ENCODE measurements at regions not wholly inside any gene's neighbourhood (a gene's known extent, or its start where the extent isn't known, plus 50 kb on each side); places are given as distances from the start of the nearest gene placed in this dataset.

- DNase-seq (ENCODE audit: low read depth in 2 of 3, low spot score in 2 of 3), result no peak
Observed at GRCh38 chr2:176466918-176467452, 197.7 kb downstream of the MTX2 start.

DNA sequence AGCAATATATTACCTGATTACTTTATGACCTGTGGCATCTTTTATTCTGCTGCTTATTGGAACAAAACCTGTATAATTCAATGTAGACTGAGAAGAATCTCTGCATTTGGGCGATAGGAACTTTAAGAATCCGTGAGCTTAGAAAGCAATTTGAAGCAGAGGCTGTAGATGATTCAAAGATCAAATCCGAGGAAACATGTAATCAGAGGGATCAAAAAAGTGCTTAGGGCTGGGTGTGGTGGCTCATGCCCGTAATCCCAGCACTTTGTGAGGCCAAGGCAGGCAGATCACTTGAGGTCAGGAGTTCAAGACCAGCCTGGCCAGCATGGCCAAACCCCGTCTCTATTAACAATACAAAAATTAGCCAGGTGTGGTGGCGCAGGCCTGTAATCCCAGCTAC lies 198.4 kb downstream of the MTX2 start:
- no peak for DNase-seq (ENCODE audit: low read depth in 2 of 3, low spot score in 2 of 3)

- DNase-seq (ENCODE audit: low read depth in 2 of 3, low spot score in 2 of 3), result no peak
Observed at GRCh38 chr2:176468457-176469113, 199.3 kb downstream of the MTX2 start.

DNA sequence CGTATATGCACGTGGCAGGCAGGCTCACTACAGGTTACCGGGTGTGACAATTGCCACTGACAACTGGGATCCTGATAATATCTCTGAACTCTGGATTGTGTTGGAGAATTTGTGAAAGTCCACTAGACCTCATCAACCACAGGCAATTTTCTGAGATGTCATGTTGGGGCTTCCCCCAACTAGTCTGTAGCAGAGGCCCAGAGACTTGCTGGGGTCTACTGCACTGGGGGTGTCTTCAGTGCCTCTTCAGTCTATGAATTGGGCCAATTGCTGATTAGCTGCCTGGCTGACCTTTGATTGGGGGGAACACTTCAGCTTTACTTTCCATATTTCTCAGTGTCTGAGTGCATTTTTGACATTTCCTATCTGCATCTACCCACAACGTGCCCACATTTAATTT lies 201.5 kb downstream of the MTX2 start:
- no peak for DNase-seq (ENCODE audit: low read depth in 2 of 3, low spot score in 2 of 3)

DNA sequence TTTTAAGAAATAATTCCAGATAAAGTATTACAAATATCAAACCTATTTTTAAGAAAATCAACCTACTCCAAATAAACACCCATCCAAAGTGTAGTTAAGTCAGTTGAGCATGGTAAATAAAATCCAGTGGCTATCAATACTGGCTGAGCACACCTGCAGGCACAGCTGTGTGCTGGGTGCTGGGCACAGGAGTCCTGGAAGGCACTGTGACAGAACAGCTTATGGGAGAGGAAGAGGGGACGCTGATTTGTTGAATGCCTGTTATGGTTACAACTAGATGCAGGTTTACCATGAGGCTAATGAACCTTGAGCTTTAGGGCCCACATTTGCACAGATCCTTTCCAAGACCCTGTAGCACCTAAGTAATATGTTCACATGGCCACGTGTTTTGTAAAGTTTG lies 202.7 kb downstream of the MTX2 start:
- no peak for DNase-seq (ENCODE audit: low read depth in 2 of 3, low spot score in 2 of 3)

DNA sequence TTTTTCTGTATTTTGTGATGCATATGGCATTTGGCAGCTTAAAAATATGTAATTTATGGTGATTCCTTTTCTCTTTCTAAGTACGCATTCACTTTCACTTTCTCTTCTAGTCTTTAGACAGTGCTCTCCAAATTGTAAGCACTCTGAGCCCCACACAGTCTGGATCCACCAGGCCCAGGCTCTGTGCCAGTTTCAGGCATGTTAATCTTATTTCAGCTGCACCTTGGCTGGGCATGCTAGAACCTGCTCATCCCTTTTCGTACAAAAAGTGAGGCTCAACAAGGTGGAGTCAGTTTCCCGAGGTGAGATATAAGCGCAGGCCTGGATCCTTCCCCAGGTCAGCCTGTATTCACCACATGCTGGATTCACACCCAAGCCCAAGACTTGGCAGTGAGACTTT lies 203.9 kb downstream of the MTX2 start:
- DNase-seq (ENCODE audit: low read depth in 2 of 3, low spot score in 2 of 3), result peak in 1 of 3 donors; percentile 43

GRCh38 chr2:176473851-176474250 lies 204.6 kb downstream of the MTX2 start:
- no peak for DNase-seq (ENCODE audit: low read depth in 2 of 3, low spot score in 2 of 3)

DNA sequence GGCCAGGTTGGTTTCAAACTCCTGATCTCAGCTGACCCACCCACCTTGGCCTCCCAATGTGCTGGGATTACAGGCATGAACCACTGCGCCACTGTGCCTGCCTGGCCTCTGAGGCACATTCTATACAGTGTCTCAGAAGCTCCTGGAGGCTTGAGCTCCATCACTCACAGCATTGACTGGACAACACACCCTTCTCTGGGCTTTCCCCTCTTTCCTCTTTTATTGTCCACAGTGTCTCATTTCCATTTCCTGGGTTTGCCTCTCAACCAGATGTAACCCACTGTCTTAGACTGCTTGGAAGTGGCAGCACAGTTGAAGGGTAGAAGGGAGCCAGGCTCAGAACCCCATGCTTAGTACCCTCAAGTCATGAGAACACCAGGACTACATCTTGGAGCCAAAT lies 208.1 kb downstream of the MTX2 start:
- no peak for DNase-seq (ENCODE audit: low read depth in 2 of 3, low spot score in 2 of 3)

DNA sequence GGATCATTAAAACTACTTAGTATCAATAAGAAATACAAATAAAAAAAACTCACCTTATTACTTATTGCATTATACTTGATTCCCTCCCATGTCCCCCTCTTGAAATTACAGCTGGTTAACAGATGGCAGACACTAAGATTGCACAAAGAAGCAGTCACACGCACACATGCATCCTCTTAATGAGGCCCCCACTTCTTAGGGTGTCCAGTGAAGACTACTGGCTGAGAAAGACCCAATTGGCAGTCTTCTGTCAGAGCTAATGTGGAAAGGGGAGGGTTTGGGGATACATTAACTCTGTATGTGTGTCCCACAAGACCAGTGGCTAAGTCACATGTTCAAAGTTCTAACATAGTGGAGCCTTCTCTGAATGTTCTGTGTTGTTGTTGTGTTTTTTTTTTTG lies 210.7 kb downstream of the MTX2 start:
- no peak for DNase-seq (ENCODE audit: low read depth in 2 of 3, low spot score in 2 of 3)

GRCh38 chr2:176482107-176482506 lies 212.9 kb downstream of the MTX2 start:
- no peak for DNase-seq (ENCODE audit: low read depth in 2 of 3, low spot score in 2 of 3)

DNA sequence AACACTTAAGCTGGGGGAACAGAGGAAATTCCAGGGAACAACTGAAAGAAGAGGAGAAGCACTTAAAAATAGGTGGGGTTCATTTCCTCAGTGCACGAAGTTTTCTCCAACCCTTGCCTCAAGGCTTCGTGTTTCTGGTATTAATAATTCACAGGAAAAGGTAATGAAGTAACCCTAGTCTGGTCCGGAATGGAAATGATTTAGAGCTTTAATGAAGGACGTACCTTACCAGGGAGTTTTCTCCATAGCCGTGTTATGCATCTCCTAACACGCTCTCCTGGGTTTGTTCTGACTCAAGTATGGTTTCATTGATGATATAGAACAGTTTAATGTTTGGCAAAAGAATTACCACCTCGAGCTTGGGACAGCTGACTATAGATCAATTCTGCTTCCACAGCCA lies 214.2 kb downstream of the MTX2 start:
- no peak for DNase-seq (ENCODE audit: low read depth in 2 of 3, low spot score in 2 of 3)

GRCh38 chr2:176483901-176484568 lies 214.8 kb downstream of the MTX2 start:
- DNase-seq (ENCODE audit: low read depth in 2 of 3, low spot score in 2 of 3), result no peak

DNA sequence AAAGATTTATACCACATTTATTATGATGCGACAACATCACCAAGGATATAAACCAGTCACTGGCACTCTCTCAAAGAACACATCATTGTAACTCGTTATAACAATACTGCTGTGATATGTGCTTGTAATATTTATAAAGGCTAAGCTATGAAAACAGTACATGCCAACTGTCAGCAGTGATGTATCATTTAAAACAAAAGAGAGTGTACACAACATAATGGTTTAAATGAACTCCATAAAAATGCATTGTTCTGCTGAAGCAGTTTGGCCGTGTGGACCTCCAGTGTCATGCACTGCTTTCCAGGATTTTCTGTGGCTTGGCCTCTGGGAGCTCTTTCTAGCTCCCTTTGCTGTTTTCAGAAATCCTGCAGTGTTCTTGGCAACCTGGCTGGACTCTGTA lies 215.6 kb downstream of the MTX2 start:
- no peak for DNase-seq (ENCODE audit: low read depth in 2 of 3, low spot score in 2 of 3)

- DNase-seq (ENCODE audit: low read depth in 2 of 3, low spot score in 2 of 3), result no peak
Observed at GRCh38 chr2:176488431-176488830, 219.2 kb downstream of the MTX2 start.

- DNase-seq (ENCODE audit: low read depth in 2 of 3, low spot score in 2 of 3), result no peak
Observed at GRCh38 chr2:176490061-176490861, 221.0 kb downstream of the MTX2 start.

DNA sequence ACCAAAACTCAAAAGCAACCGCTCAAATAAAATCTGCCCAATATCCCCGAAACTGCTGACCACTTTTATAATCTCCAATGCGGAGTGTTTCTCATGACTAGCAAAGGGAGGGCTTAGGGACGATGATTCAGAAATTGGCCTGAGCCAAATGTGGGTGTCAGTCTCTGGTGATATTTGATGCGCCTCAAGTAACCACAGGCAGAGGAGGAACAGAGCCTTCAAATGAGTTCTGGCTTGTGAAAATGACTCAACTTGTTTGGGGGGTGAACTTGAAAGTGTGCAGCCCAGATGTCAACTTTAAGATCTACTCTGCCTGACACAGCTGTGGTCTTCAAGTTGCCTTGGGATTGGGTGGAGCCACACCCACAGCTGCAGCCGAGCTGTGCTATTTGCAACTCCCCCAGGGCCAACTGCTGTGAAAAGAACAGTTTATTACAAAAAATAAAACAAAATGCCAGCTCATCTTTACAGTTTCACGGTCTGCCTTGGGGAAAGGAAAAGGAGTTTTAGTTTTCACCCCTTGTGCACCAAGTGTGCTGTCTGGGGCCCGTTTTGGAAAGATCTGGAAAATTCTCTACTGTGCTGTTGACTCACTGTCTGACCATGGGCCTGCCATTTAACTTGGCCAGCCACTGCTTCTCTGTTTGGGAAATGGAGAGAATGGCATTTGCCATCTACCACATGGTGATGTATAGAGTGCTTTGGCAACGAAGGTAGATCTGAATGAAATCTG lies 222.1 kb downstream of the MTX2 start:
- DNase-seq (ENCODE audit: low read depth in 2 of 3, low spot score in 2 of 3), result peak in 2 of 3 donors; percentile 62 to 72

DNA sequence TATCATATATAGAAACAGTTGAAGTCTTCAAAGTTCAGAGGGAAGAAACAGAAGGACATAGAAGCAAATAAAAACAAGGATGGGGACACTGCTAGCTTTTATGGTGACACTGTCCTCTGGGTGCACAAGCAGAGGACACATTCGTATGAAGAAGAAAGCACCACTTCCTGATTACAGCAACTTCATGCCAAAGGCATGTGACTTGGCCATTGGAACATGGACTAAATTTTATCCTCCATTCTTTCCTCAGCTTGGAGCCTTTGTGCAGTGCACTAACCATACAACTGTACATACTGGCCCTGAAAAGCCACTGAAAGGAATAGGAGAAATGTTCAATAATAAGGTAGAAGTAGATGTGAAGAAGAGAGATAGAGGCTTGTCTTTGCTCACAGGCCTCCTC lies 223.3 kb downstream of the MTX2 start:
- DNase-seq (ENCODE audit: low read depth in 2 of 3, low spot score in 2 of 3), result no peak

- DNase-seq (ENCODE audit: low read depth in 2 of 3, low spot score in 2 of 3), result no peak
Observed at GRCh38 chr2:176493226-176493825, 224.1 kb downstream of the MTX2 start.

DNA sequence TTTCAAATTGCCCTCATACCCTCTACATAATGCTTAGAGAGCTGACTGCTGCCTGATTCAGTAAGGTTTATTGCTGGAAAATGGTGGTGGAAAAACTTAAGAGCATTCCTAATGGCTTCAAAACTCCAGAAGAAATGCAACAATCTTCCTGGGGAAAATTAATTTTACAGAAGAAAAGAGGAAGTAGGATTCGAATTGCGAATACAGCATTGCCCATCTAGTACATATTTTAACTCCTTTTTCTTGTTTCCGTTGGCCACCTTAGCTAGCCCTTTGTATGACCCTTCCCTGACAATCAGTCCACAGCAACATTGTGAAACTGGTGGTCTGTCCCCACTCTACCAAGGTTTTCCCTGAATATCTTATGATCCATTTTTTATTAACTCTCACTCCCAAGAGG lies 224.7 kb downstream of the MTX2 start:
- DNase-seq (ENCODE audit: low read depth in 2 of 3, low spot score in 2 of 3), result no peak

DNA sequence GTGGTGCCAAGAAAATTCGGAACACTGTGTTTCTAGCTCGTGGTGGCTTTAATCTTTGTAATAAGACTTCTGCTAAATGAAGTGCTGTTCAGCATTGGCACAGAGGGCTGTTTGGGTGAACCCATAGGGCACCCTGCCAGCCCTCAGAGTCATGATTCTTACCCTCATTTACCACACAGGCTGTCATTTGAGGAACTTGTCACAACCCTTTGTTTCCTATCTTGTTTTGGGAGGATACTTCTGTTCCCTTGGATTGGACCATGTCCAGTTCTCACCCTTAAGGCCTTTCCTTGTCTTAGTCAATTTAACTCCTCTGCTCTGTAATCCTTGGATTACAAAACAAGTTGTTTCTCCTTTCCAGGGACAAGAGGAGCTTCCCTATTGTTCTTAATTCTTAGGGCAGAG lies 225.7 kb downstream of the MTX2 start:
- peak in 2 of 3 donors; percentile 86 to 95 for DNase-seq (ENCODE audit: low read depth in 2 of 3, low spot score in 2 of 3)

DNA sequence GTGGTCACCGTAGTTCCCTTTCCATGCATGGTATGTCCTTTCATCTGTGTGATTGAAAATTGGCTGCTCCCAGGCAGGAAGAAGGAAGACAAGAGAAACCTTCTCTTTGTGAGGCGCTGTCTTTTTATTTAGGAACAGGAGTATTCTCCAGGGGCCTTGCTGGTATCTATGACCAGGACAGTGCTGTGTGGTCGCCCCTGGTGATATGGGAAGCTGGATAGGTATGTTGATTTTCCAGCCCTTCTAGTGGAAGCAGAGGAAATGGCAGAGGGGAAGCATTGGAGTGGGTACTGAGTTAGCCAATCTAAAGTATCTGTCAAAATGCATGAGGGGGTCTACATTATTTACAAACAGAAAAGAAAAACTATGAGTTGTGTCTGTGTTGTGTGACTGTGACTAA lies 226.6 kb downstream of the MTX2 start:
- no peak for DNase-seq (ENCODE audit: low read depth in 2 of 3, low spot score in 2 of 3)

Measured in hematopoietic multipotent progenitor cell (in vitro differentiated cells).